H1 (cell line): ENCODE measurements at regions not wholly inside any gene's neighbourhood (a gene's known extent, or its start where the extent isn't known, plus 50 kb on each side); places are given as distances from the start of the nearest gene placed in this dataset.

Source experiments
- CTCF ChIA-PET: fragments of 300-600 bp; sonication (Branson Sonifier 250); formaldehyde crosslinking; loops from one replicate; lab custom pipeline; 2021; ENCODE audit not compliant: partially characterized antibody; lab: Charles Lee
- POLR2A ChIA-PET: fragments of 300-600 bp; sonication (Branson Sonifier 250); formaldehyde crosslinking; loops from one replicate; lab custom pipeline; 2021; ENCODE audit warnings: inconsistent platforms; ENCODE audit not compliant: partially characterized antibody; lab: Charles Lee
- DNase-seq, 2 experiments: peaks; one replicate each; pipeline versions ENCODE4 v3.0.0 to v3.0.0-alpha.2; 2010 to 2022; ENCODE audit warnings: low spot score in 2 of 2, low read depth in 1 of 2, mixed read lengths in 1 of 2
- FAIRE-seq: peaks from 2 replicates; lab custom pipeline; 2011; peaks lifted over from hg19 to GRCh38; lab: Jason Lieb, UNC
- H2AFZ ChIP-seq: 2 replicates; pipeline ENCODE4 v1.8.1; 2012; ENCODE audit warnings: low read length, inconsistent platforms
- H2AK5ac ChIP-seq: 2 replicates; pipeline ENCODE4 v1.6.1; 2013; ENCODE audit warnings: low read depth, low read length
- H2BK120ac ChIP-seq: replicated peaks from 2 replicates; pipeline ENCODE3; 2013; ENCODE audit warnings: low read depth, low read length, inconsistent platforms
- H2BK12ac ChIP-seq: 2 replicates; pipeline ENCODE4 v1.6.1; 2013; ENCODE audit warnings: low read depth, low read length
- H2BK15ac ChIP-seq: 2 replicates; pipeline ENCODE4 v1.6.1; 2013; ENCODE audit warnings: low read length
- H2BK20ac ChIP-seq: 2 replicates; pipeline ENCODE4 v1.6.1; 2013; ENCODE audit warnings: low read length
- H2BK5ac ChIP-seq: 2 replicates; pipeline ENCODE4 v1.6.1; 2013; ENCODE audit warnings: low read depth, low read length
- H3K14ac ChIP-seq: 2 replicates; pipeline ENCODE4 v1.6.1; 2013; ENCODE audit warnings: inconsistent platforms; ENCODE audit not compliant: insufficient read length
- H3K18ac ChIP-seq: 2 replicates; pipeline ENCODE4 v1.6.1; 2013; ENCODE audit warnings: low read length; ENCODE audit errors: extremely low read depth
- H3K23ac ChIP-seq: 2 replicates; pipeline ENCODE4 v1.6.1; 2013; ENCODE audit warnings: inconsistent platforms; ENCODE audit not compliant: insufficient read length
- H3K23me2 ChIP-seq: 2 replicates; pipeline ENCODE4 v1.6.1; 2013; ENCODE audit warnings: low read depth, low read length
- H3K27ac ChIP-seq: 2 replicates; pipeline ENCODE4 v1.6.1; 2011; ENCODE audit warnings: low read depth, low read length, inconsistent platforms
- H3K27me3 ChIP-seq, 4 experiments: replicated peaks in 1 of 4; 1 replicate in 1 of 4; 2 replicates in 3 of 4; pipeline versions ENCODE4 v1.6.1 to v1.8.1; 2011 to 2013; ENCODE audit warnings: low read length in 3 of 4, mild to moderate bottlenecking in 3 of 4, inconsistent platforms in 2 of 4, mixed read lengths in 2 of 4, moderate library complexity in 1 of 4; ENCODE audit not compliant: control insufficient read depth in 3 of 4, insufficient read depth in 3 of 4; ENCODE audit errors: extremely low read depth in 1 of 4
- H3K36me3 ChIP-seq, 4 experiments: 2 replicates each; pipeline versions ENCODE4 v1.6.1 to v1.8.1; 2011 to 2013; ENCODE audit warnings: mild to moderate bottlenecking in 4 of 4, low read length in 3 of 4, moderate library complexity in 2 of 4, control low read depth in 1 of 4, inconsistent platforms in 1 of 4; ENCODE audit not compliant: insufficient read depth in 4 of 4, control insufficient read depth in 2 of 4
- H3K4ac ChIP-seq: replicated peaks from 2 replicates; pipeline ENCODE3; 2013; ENCODE audit warnings: low read length, low read depth, mixed read lengths, inconsistent platforms; ENCODE audit not compliant: insufficient read length
- H3K4me1 ChIP-seq, 4 experiments: replicated peaks in 1 of 4; 1 replicate in 1 of 4; 2 replicates in 3 of 4; pipeline versions ENCODE4 v1.6.1 to v1.8.1; 2011 to 2013; ENCODE audit warnings: low read length in 3 of 4, inconsistent platforms in 2 of 4, mixed read lengths in 1 of 4; ENCODE audit not compliant: insufficient read depth in 4 of 4, control insufficient read depth in 3 of 4
- H3K4me2 ChIP-seq, 2 experiments: 2 replicates each; pipeline versions ENCODE4 v1.6.1 to v1.8.1; 2011 to 2013; ENCODE audit warnings: low read depth in 2 of 2, low read length in 2 of 2, control low read depth in 1 of 2, inconsistent platforms in 1 of 2, mild to moderate bottlenecking in 1 of 2; ENCODE audit not compliant: insufficient read depth in 1 of 2
- H3K4me3 ChIP-seq, 4 experiments: fragments of 200-600, 300-600 bp in 1 of 4; sonication (generic), shearing (Covaris generic), sonication (Bioruptor Twin) in 1 of 4; 2 replicates each; pipeline versions ENCODE4 v1.5.1 to v1.8.1; 2011 to 2016; ENCODE audit warnings: low read length in 4 of 4, low read depth in 3 of 4, control low read depth in 2 of 4, inconsistent platforms in 2 of 4, mild to moderate bottlenecking in 2 of 4, mixed read lengths in 1 of 4, moderate library complexity in 1 of 4; ENCODE audit not compliant: insufficient read depth in 2 of 4; ENCODE audit errors: extremely low read depth in 1 of 4
- H3K56ac ChIP-seq: replicated peaks from 2 replicates; pipeline ENCODE3; 2013; ENCODE audit warnings: low read depth, mild to moderate bottlenecking, mixed read lengths, low read length, inconsistent platforms; ENCODE audit not compliant: insufficient read length
- H3K79me1 ChIP-seq: 2 replicates; pipeline ENCODE4 v1.6.1; 2013; ENCODE audit warnings: low read depth, low read length, control low read depth
- H3K79me2 ChIP-seq, 2 experiments: 2 replicates each; pipeline versions ENCODE4 v1.6.1 to v1.8.1; 2012 to 2013; ENCODE audit warnings: low read length in 2 of 2, mild to moderate bottlenecking in 2 of 2, inconsistent platforms in 1 of 2; ENCODE audit not compliant: insufficient read depth in 2 of 2, control insufficient read depth in 1 of 2
- H3K9ac ChIP-seq, 4 experiments: replicated peaks in 1 of 4; 1 replicate in 1 of 4; 2 replicates in 3 of 4; pipeline versions ENCODE4 v1.6.1 to v1.8.1; 2011 to 2013; ENCODE audit warnings: low read depth in 3 of 4, low read length in 3 of 4, control low read depth in 2 of 4, mild to moderate bottlenecking in 2 of 4, moderate library complexity in 2 of 4, inconsistent platforms in 1 of 4; ENCODE audit errors: extremely low read depth in 1 of 4
- H3K9me3 ChIP-seq, 2 experiments: 2 replicates each; pipeline versions ENCODE4 v1.6.1 to v1.8.1; 2012 to 2013; ENCODE audit warnings: mild to moderate bottlenecking in 2 of 2, moderate library complexity in 2 of 2, control low read depth in 1 of 2, inconsistent platforms in 1 of 2, low read depth in 1 of 2, low read length in 1 of 2, mixed read lengths in 1 of 2; ENCODE audit not compliant: insufficient read depth in 2 of 2
- H4K20me1 ChIP-seq, 2 experiments: replicated peaks in 1 of 2; 2 replicates each; pipeline versions ENCODE3 to v1.8.1; 2011 to 2013; ENCODE audit warnings: inconsistent platforms in 2 of 2, low read length in 2 of 2, mild to moderate bottlenecking in 1 of 2; ENCODE audit not compliant: insufficient read depth in 2 of 2, control insufficient read depth in 1 of 2
- H4K5ac ChIP-seq: 2 replicates; pipeline ENCODE4 v1.6.1; 2013; ENCODE audit warnings: low read length, low read depth, mixed read lengths, inconsistent platforms; ENCODE audit not compliant: insufficient read length
- H4K8ac ChIP-seq: 2 replicates; pipeline ENCODE4 v1.8.0; 2013; ENCODE audit warnings: mild to moderate bottlenecking, moderate library complexity, low read length, inconsistent platforms; ENCODE audit not compliant: insufficient read depth; ENCODE audit errors: extremely low read depth
- H4K91ac ChIP-seq: replicated peaks from 2 replicates; pipeline ENCODE3; 2013; ENCODE audit warnings: low read length, mixed read lengths, inconsistent platforms; ENCODE audit not compliant: insufficient read length
- CBX8 ChIP-seq: fragments of 300-800, 300-1000 bp; sonication (generic); IDR thresholded peaks from 2 replicates; pipeline ENCODE4 v1.7.1; 2016; ENCODE audit warnings: low read depth, low read length, borderline replicate concordance
- EGR1 ChIP-seq: IDR thresholded peaks from 2 replicates; pipeline ENCODE4 v1.6.1; 2011; ENCODE audit warnings: low read depth, low read length, borderline replicate concordance
- FOSL1 ChIP-seq: IDR thresholded peaks from 2 replicates; pipeline ENCODE4 v1.6.1; 2011; ENCODE audit warnings: mild to moderate bottlenecking, low read depth, low read length, moderate library complexity; ENCODE audit not compliant: insufficient read depth
- GABPA ChIP-seq: IDR thresholded peaks from 2 replicates; pipeline ENCODE4 v1.6.1; 2011; ENCODE audit warnings: mild to moderate bottlenecking, low read length, moderate library complexity, borderline replicate concordance; ENCODE audit not compliant: insufficient read depth
- KDM1A ChIP-seq: fragments of 200-600, 300-600 bp; sonication (generic); IDR thresholded peaks from 2 replicates; pipeline ENCODE4 v1.7.1; 2016; ENCODE audit warnings: mild to moderate bottlenecking, low read length, borderline replicate concordance
- MAFK ChIP-seq: IDR thresholded peaks from 2 replicates; pipeline ENCODE4 v1.6.1; 2012; ENCODE audit warnings: low read depth, mild to moderate bottlenecking, improper control_type of control experiment, low read length
- NRF1 ChIP-seq: IDR thresholded peaks from 2 replicates; pipeline ENCODE4 v1.6.1; 2011; ENCODE audit warnings: mild to moderate bottlenecking, low read depth, low read length, improper control_type of control experiment
- RBBP5 ChIP-seq: IDR thresholded peaks from 2 replicates; pipeline ENCODE4 v1.7.1; 2012; ENCODE audit warnings: low read depth, mild to moderate bottlenecking, inconsistent platforms, low read length, moderate library complexity, borderline replicate concordance
- SAP30 ChIP-seq: fragments of 300-600 bp; sonication (generic); IDR thresholded peaks from 2 replicates; pipeline ENCODE4 v1.7.1; 2012; ENCODE audit warnings: low read length, moderate library complexity, mild to moderate bottlenecking, inconsistent platforms; ENCODE audit not compliant: insufficient read depth, insufficient replicate concordance
- SIRT6 ChIP-seq: IDR thresholded peaks from one replicate; pipeline ENCODE4 v1.7.1; 2012; ENCODE audit warnings: low read length, inconsistent platforms
- SP1 ChIP-seq: IDR thresholded peaks from 2 replicates; pipeline ENCODE4 v1.6.1; 2011; ENCODE audit warnings: low read depth, low read length
- SP4 ChIP-seq: IDR thresholded peaks from 2 replicates; pipeline ENCODE4 v1.6.1; 2012; ENCODE audit warnings: low read length, inconsistent platforms
- TAF7 ChIP-seq: optimal IDR thresholded peaks from 2 replicates; pipeline ENCODE3; 2011; ENCODE audit warnings: low read depth, mild to moderate bottlenecking, inconsistent platforms, low read length, moderate library complexity, borderline replicate concordance
- TCF12 ChIP-seq: IDR thresholded peaks from 2 replicates; pipeline ENCODE4 v1.6.1; 2011; ENCODE audit warnings: low read depth, mild to moderate bottlenecking, low read length
- whole genome bisulfite sequencing, 2 experiments: shearing (Covaris generic) in 1 of 2; methylation state at CpG; one replicate each; pipeline versions ENCODE4 v1.1.6 to v1.1.7; 2013 to 2015; ENCODE audit warnings: low lambda C conversion rate in 2 of 2, mixed read lengths in 2 of 2, inconsistent platforms in 1 of 2, low coverage in 1 of 2, missing lambda C conversion rate in 1 of 2; ENCODE audit not compliant: insufficient replicate concordance in 2 of 2, insufficient coverage in 1 of 2, insufficient read length in 1 of 2; ENCODE audit errors: extremely low coverage in 1 of 2, missing lambda C conversion rate in 1 of 2; 5-methylcytosine and 5-hydroxymethylcytosine counted together
- TF ChIP-seq, protein P1 (sequence below): IDR thresholded peaks from 2 replicates; pipeline ENCODE4 v1.6.1; 2011; ENCODE audit warnings: low read length, improper control_type of control experiment

DNA sequence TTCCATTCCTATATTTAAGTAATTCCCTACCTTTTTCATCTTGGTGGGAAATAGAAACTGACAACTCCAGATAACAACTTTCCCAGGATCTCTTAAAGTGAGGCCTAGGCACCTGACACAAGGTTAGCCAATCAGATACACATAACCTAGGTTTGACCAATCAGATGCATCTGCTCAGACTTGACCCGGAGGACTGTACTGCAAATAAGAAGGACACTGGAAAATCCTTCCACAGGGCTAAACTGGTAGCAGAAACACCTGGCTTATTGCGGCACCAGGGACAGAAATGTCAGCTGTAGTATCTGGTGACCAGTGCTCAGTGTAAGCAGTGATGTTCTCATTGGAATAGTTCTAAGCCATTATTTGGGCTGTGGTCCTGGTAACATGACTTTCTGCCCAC lies 204.5 kb upstream of the SLCO3A1 start:
- Histone ChIP-seq H2AFZ (no peak overlapping the region), H3K27ac (no peak overlapping the region), H3K18ac (no peak overlapping the region), H3K79me1 (no peaks in the 10 kb centered on the region), H3K4ac (no peak overlapping the region), H3K4me3 (no peak overlapping the region), H3K23me2 (no peaks in the 10 kb centered on the region), H3K56ac (no peak overlapping the region), H2BK20ac (no peak overlapping the region), H3K4me1 (no peaks in the 10 kb centered on the region), H2BK120ac (no peak overlapping the region), H2BK5ac (no peak overlapping the region), H2BK12ac (no peak overlapping the region), H4K91ac (no peak overlapping the region), H3K36me3 (no peaks in the 10 kb centered on the region), H3K9me3 (no peaks in the 10 kb centered on the region), H4K8ac (no peak overlapping the region), H3K23ac (no peak overlapping the region), H3K14ac (no peak overlapping the region), H2AK5ac (no peak overlapping the region), H3K79me2 (no peaks in the 10 kb centered on the region; a peak in 1 of 4 replicates), H4K5ac (no peak overlapping the region), H2BK15ac (no peak overlapping the region), H3K27me3 (no peaks in the 10 kb centered on the region), H4K20me1 (no peaks in the 10 kb centered on the region), H3K9ac (no peak overlapping the region), H3K4me2 (no peak overlapping the region)
- WGBS, 2 experiments: 87% methylated on average over 2 of the region's 2 CpGs; no CpG with 5 or more reads in 1 of the 2 experiments
- ChIA-PET CTCF (no interaction called here), POLR2A (no interaction called here)
- no peak for FAIRE-seq
- DNase-seq: no peak
- TF ChIP-seq, protein P1, sequence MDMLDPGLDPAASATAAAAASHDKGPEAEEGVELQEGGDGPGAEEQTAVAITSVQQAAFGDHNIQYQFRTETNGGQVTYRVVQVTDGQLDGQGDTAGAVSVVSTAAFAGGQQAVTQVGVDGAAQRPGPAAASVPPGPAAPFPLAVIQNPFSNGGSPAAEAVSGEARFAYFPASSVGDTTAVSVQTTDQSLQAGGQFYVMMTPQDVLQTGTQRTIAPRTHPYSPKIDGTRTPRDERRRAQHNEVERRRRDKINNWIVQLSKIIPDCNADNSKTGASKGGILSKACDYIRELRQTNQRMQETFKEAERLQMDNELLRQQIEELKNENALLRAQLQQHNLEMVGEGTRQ: no peak
- TF ChIP-seq SP1 (no peak), FOSL1 (no peak), EGR1 (no peak), MAFK (no peak), KDM1A (no peak), TAF7 (no peak), SAP30 (no peak), CBX8 (no peak), SIRT6 (no peak), RBBP5 (no peak), GABPA (no peak), TCF12 (no peak), SP4 (no peak), NRF1 (no peak)
